ENCODE measurements at regions not wholly inside any gene's neighbourhood (a gene's known extent, or its start where the extent isn't known, plus 50 kb on each side); places are given as distances from the start of the nearest gene placed in this dataset.

DNA sequence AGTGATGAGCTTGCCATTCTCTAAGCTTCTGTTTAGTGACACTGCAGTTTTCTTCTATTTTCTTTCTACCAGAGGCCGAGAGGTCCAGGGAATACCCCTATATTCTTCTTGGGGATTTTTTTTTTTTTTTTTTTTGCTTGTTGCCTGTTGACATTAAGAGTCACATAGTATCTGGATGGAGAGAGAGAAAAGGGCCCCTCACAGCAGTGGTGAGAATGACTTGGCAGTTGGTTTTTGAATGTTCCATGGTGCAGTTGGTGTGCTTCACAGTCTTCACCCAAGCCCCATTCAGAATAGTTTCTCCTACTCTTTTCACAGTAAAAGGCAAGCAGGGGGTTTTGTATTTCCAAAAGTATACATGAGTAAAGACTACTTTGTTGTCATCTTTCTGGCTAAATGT lies 577.9 kb downstream of the LMO7 start:
- DNase-seq (ENCODE audit: low read depth), result no peak
- H3K4me3 ChIP-seq (ENCODE audit: low read depth, low read length), result no peak overlapping the region
- TF ChIP-seq CTCF (IDR thresholded peaks at IDR 0.05; ENCODE audit: insufficient read depth, low read depth, low read length, missing control alignments), result no peak

- no peak overlapping the region for H3K4me3 ChIP-seq (ENCODE audit: low read depth, low read length)
- no peak for DNase-seq (ENCODE audit: low read depth)
- no peak for TF ChIP-seq CTCF (IDR thresholded peaks at IDR 0.05; ENCODE audit: insufficient read depth, low read depth, low read length, missing control alignments)
Measured at GRCh38 chr13:76213423-76213904, 577.3 kb downstream of the LMO7 start.

- H3K4me3 ChIP-seq (ENCODE audit: low read depth, low read length), result no peak overlapping the region
- DNase-seq (ENCODE audit: low read depth), result no peak
- TF ChIP-seq CTCF (IDR thresholded peaks at IDR 0.05; ENCODE audit: insufficient read depth, low read depth, low read length, missing control alignments), result no peak
Measured at GRCh38 chr13:76210262-76210661, 574.1 kb downstream of the LMO7 start.

GRCh38 chr13:76198568-76199163 lies 562.5 kb downstream of the LMO7 start:
- TF ChIP-seq CTCF (IDR thresholded peaks at IDR 0.05; ENCODE audit: insufficient read depth, low read depth, low read length, missing control alignments), result no peak
- H3K4me3 ChIP-seq (ENCODE audit: low read depth, low read length), result no peak overlapping the region
- no peak for DNase-seq (ENCODE audit: low read depth)

DNA sequence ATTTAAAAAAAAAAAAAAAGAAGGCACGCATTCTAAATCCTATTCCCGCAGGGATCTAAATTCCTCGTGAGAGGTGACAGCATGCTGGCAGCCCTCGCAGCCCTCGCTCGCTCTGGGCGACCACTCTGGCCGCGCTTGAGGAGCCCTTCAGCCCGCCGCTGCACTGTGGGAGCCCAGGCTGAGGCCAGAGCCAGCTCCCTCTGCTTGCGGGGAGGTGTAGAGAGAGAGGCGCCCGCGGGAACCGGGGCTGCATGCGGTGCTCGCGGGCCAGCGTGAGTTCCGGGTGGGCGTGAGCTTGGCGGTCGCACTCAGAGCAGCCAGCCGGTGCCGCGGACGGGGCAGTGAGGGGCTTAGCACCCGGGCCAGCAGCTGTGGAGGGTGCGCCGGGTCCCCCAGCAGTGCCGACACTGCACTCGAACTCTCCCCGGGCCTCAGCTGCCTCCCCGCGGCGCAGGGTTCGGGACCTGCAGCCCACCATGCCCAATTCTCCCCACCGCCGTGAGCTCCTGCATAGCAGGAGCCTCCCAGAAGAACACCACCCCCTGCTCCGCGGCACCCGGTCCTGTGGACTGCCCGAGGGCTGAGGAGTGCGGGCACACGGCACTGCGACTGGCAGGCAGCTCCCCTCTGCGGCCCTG lies 553.9 kb downstream of the LMO7 start:
- no peak overlapping the region for H3K4me3 ChIP-seq (ENCODE audit: low read depth, low read length)
- TF ChIP-seq CTCF (IDR thresholded peaks at IDR 0.05; ENCODE audit: insufficient read depth, low read depth, low read length, missing control alignments), result no peak
- no peak for DNase-seq (ENCODE audit: low read depth)

- TF ChIP-seq CTCF (IDR thresholded peaks at IDR 0.05; ENCODE audit: insufficient read depth, low read depth, low read length, missing control alignments), result no peak
- no peak overlapping the region for H3K4me3 ChIP-seq (ENCODE audit: low read depth, low read length)
- DNase-seq (ENCODE audit: low read depth), result no peak
Measured at GRCh38 chr13:76175961-76176725, 540.0 kb downstream of the LMO7 start.

All from GM12865 (cell line).